Activated CD4-positive, alpha-beta memory T cell treated with anti-CD3 and anti-CD28 coated beads for 36 hours (primary cell): ENCODE measurements at regions not wholly inside any gene's neighbourhood (a gene's known extent, or its start where the extent isn't known, plus 50 kb on each side); places are given as distances from the start of the nearest gene placed in this dataset.

ENCODE experiments used
- CTCF ChIA-PET: fragments of 350-600 bp; sonication (Branson Sonifier 250); formaldehyde crosslinking; loops from one replicate; lab custom pipeline; 2021; ENCODE audit warnings: antibody characterized with exemption, inconsistent platforms; lab: Charles Lee
- POLR2A ChIA-PET: fragments of 350-600 bp; sonication (Branson Sonifier 250); formaldehyde crosslinking; loops from one replicate; lab custom pipeline; 2021; ENCODE audit warnings: antibody characterized with exemption; lab: Charles Lee
- DNase-seq: peaks from one replicate; pipeline ENCODE4 v3.0.0-alpha.2; 2020
- H3K27ac Mint-ChIP-seq: one replicate; pipeline ENCODE4 v1.8.0; 2021; ENCODE audit warnings: mixed read lengths
- H3K27me3 Mint-ChIP-seq: one replicate; pipeline ENCODE4 v1.8.0; 2021; ENCODE audit warnings: mixed read lengths
- H3K36me3 Mint-ChIP-seq: one replicate; pipeline ENCODE4 v1.8.0; 2021; ENCODE audit warnings: mixed read lengths
- H3K4me1 Mint-ChIP-seq: one replicate; pipeline ENCODE4 v1.8.0; 2021; ENCODE audit warnings: low read depth, mixed read lengths
- H3K4me3 Mint-ChIP-seq: one replicate; pipeline ENCODE4 v1.8.0; 2021; ENCODE audit warnings: mild to moderate bottlenecking, mixed read lengths
- H3K9me3 Mint-ChIP-seq: one replicate; pipeline ENCODE4 v1.8.0; 2021; ENCODE audit warnings: mixed read lengths
- intact Hi-C: fragments of 100-400 bp; cut with micrococcal nuclease; formaldehyde crosslinking; loops from one replicate; pipeline ENCODE4 v1.15.1; 2023

DNA sequence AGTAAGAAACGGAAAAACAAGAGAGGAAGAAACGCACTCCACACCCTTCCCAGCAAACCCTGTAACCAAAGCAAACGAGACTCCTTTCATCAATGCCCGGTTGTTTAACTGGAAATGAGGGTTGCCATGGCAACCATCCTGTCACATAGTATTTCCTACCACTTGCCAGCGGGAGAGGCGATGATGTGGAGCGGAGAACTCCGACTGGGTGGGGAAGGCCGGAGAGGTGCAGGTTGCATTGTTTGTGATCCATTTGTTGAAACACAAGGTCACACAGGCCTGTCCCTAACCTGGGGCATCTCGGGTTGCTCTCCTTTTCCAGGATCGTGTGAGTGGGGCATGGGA is 609.9 kb downstream of the BUD13 start:
- Mint-ChIP-seq H3K4me3 (no peak overlapping the region), H3K36me3 (no peaks in the 10 kb centered on the region), H3K4me1 (no peaks in the 10 kb centered on the region), H3K27me3 (peaks cover 5% of the 10 kb centered on the region), H3K27ac (no peak overlapping the region), H3K9me3 (no peaks in the 10 kb centered on the region)
- DNase-seq = no peak
- ChIA-PET POLR2A (no interaction called here), CTCF (no interaction called here)
- intact Hi-C loops = no loop called here

DNA sequence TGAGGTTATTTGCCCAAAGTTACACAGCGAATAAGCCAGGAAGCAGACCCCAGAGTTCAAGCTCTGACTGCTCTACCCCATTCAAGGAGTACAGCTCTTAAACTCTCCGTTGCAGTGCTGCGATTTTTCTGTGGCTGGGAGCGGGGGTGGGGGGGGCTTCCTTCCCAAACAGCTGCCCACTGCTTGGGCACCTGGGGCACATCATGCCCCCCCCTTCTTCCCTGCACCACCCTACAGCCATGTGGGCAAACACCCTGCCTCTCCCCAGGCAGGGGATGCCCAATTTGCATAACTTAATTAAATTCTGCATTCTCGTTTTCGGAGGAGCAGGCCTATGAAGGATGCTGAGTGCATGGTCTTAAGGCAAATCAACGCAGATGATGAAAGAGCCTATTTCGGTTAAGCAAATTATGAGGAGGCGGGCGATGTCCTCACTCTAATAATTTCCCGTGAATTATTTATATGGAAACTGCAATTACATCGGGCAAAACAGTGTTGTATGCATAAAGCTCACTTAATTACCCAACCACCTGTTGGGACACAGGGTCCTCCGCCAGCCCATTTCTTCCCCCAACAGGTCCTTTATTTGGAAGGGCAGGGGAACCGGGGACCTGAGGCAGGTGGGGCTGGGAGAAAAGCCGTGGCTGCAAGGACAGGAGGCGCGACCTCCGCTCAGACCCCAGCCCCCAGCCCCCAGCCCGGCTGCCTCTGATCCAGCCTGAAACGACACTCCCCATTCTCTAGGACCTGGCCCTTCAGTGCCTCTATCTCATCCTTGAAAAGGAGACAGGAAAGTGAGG is 610.5 kb downstream of the BUD13 start:
- POLR2A ChIA-PET = no interaction called here
- Mint-ChIP-seq H3K9me3 (no peaks in the 10 kb centered on the region), H3K36me3 (no peaks in the 10 kb centered on the region), H3K4me3 (no peak overlapping the region), H3K4me1 (no peaks in the 10 kb centered on the region), H3K27ac (no peak overlapping the region), H3K27me3 (peaks cover 5% of the 10 kb centered on the region)
- intact Hi-C loops = no loop called here
- CTCF ChIA-PET = no interaction called here
- DNase-seq = no peak

GRCh38 chr11:116148645-116149044 is 624.1 kb downstream of the BUD13 start:
- ChIA-PET POLR2A (no interaction called here), CTCF (interaction anchor here (0.9 kb wide), 1 partner anchor 43 kb away, joined by 3 read pairs; no protein-coding TSS in a partner anchor)
- Mint-ChIP-seq H3K27ac (no peak overlapping the region), H3K4me3 (no peak overlapping the region), H3K9me3 (no peaks in the 10 kb centered on the region), H3K36me3 (no peaks in the 10 kb centered on the region), H3K4me1 (no peaks in the 10 kb centered on the region), H3K27me3 (peaks cover 3% of the 10 kb centered on the region)
- intact Hi-C loops = no loop called here
- no peak for DNase-seq

- no peaks in the 10 kb centered on the region for H3K4me1 Mint-ChIP-seq
- intact Hi-C loops = no loop called here
- ChIA-PET CTCF (interaction anchor here (0.9 kb wide), 1 partner anchor 43 kb away, joined by 3 read pairs; no protein-coding TSS in a partner anchor), POLR2A (no interaction called here)
- no peak for DNase-seq
- peaks cover 3% of the 10 kb centered on the region for H3K27me3 Mint-ChIP-seq
- H3K36me3 Mint-ChIP-seq = no peaks in the 10 kb centered on the region
- H3K4me3 Mint-ChIP-seq = no peak overlapping the region
- H3K9me3 Mint-ChIP-seq = no peaks in the 10 kb centered on the region
- no peak overlapping the region for H3K27ac Mint-ChIP-seq
Observed at GRCh38 chr11:116148056-116148455, 624.7 kb downstream of the BUD13 start.

DNA sequence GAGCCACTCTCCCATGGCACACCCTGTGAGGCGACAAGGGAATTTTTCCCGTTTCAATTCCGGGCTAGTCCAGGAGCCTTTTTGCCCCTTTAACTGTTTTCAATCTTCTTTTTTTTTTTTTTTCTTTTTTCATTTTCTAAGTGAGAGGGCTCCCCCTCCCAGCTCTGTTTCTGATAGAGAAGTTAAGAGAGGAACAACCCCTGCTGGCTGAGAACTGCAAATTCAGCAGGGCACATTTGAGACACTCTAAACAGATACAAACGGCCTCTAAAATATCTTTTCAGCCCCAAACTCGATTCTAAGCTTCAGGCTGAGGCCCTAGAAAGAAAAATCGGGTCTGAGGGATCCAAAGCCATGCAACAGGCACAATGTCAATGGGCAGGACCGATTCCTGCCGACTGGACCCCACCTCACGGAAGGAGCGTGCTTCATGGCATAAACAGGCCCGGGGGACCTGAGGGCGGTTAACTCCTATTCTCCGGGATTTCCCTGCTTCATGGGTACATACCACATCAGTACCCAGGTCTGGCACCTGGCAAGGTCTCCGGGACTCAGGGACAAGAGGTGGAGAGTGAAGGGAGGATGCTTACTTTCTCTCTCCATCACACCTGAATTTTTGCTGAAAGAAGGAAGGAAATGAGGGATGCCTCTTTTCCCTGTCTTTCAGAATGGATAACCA is 627.5 kb downstream of the BUD13 start:
- H3K27ac Mint-ChIP-seq = no peak overlapping the region
- DNase-seq = no peak
- POLR2A ChIA-PET = no interaction called here
- H3K27me3 Mint-ChIP-seq = peaks cover 3% of the 10 kb centered on the region
- no peaks in the 10 kb centered on the region for H3K36me3 Mint-ChIP-seq
- no peak overlapping the region for H3K4me3 Mint-ChIP-seq
- intact Hi-C loops = no loop called here
- H3K4me1 Mint-ChIP-seq = no peaks in the 10 kb centered on the region
- CTCF ChIA-PET = no interaction called here
- no peaks in the 10 kb centered on the region for H3K9me3 Mint-ChIP-seq

DNA sequence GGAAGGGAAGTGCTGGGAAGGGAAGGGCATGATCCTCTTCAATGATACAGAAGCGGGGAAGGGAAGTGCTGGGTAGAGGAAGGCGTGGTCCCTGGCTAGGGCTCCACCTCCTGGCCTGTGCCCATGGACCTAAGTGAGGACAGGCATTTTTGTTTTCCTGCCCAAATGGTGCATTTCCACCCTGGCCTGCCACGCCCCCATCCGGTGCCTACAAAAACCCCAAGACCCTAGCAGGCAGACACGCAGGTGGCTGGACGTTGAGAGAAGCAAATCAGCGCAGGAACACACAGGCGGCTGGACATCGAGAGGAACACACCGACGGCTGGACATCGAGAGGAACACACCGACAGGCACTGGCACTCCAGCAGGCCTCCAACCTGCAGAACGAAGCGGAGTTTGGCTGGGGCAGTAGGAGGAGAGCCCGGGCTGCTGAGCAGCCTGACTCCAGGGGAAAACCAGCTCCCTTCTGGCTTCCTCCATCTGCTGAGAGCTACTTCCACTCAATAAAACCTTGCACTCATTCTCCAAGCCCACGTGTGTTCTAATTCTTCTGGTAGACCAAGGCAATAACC is 628.3 kb downstream of the BUD13 start:
- Mint-ChIP-seq H3K36me3 (no peaks in the 10 kb centered on the region), H3K4me1 (no peaks in the 10 kb centered on the region), H3K9me3 (no peaks in the 10 kb centered on the region), H3K27me3 (peaks cover 6% of the 10 kb centered on the region), H3K27ac (no peak overlapping the region), H3K4me3 (no peak overlapping the region)
- POLR2A ChIA-PET = no interaction called here
- CTCF ChIA-PET = no interaction called here
- intact Hi-C loops = no loop called here
- no peak for DNase-seq

GRCh38 chr11:116138280-116138679 is 634.1 kb upstream of the CADM1 start:
- POLR2A ChIA-PET = no interaction called here
- Mint-ChIP-seq H3K36me3 (no peaks in the 10 kb centered on the region), H3K27me3 (peaks cover 9% of the 10 kb centered on the region), H3K4me1 (no peaks in the 10 kb centered on the region), H3K4me3 (no peak overlapping the region), H3K27ac (no peak overlapping the region), H3K9me3 (no peaks in the 10 kb centered on the region)
- intact Hi-C loops = no loop called here
- DNase-seq = no peak
- CTCF ChIA-PET = no interaction called here

DNA sequence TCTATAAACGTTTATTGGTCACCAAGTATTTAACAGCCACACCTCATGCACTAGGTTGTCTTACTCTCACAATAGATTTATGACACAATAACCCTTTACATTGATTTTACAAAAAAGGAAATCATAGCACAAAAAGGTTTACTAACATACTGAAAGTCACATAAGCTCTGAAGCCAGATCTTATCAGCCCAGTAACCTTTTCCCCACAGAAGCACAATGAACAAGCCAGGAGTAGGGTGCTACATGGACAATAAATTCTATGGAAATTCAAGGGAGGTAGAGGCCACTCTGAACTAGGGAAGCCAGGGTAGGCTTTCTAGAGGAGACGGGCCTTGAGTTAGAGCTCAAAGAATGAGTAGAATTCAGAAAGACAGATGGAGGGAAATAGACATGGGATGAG is 633.5 kb upstream of the CADM1 start:
- DNase-seq = no peak
- Mint-ChIP-seq H3K27me3 (peaks cover 9% of the 10 kb centered on the region), H3K27ac (no peak overlapping the region), H3K36me3 (no peaks in the 10 kb centered on the region), H3K4me1 (no peaks in the 10 kb centered on the region), H3K9me3 (no peaks in the 10 kb centered on the region), H3K4me3 (no peak overlapping the region)
- intact Hi-C loops = no loop called here
- POLR2A ChIA-PET = no interaction called here
- CTCF ChIA-PET = no interaction called here

DNA sequence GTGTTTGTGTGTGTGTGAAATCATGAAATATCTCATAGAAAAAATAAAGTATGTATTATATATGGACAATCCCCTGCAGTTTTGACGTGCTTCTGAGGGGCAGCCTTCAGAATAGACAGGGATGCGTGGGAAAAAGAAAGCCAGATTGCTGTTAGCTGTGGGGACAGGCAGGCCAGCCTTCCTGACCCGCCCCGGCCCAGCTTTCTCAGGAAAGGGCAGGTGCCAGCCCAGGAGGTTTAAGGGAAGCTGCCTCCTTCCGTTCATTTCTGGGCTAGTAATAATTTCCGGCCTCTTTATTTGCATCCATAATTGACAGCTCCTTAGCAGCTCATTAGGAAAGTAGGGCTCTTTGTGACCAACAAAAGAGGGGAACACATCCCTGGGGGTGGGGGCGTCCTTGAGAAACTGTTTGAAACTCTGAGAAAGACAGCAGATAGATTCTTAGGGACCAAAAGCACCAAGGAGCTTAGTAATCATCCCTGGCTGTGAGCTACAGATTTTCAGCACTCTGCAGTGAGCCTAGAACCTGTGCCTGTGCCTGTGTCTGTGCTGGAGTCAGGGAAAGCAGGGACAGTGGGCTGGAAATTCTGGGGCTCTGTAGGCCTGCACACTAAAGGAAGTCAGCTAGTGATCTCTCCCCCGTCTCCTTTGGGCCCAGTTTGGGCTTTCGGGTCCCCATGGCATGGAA is 632.9 kb upstream of the CADM1 start:
- Mint-ChIP-seq H3K27ac (no peak overlapping the region), H3K36me3 (no peaks in the 10 kb centered on the region), H3K9me3 (no peaks in the 10 kb centered on the region), H3K27me3 (peaks cover 9% of the 10 kb centered on the region), H3K4me3 (no peak overlapping the region), H3K4me1 (no peaks in the 10 kb centered on the region)
- ChIA-PET CTCF (no interaction called here), POLR2A (interaction anchor here (0.6 kb wide), 1 partner anchor 1901 kb away, joined by 3 read pairs; no protein-coding TSS in a partner anchor)
- DNase-seq = no peak
- intact Hi-C loops = no loop called here

GRCh38 chr11:116135891-116136290 is 631.7 kb upstream of the CADM1 start:
- H3K27me3 Mint-ChIP-seq = peaks cover 8% of the 10 kb centered on the region
- H3K9me3 Mint-ChIP-seq = no peaks in the 10 kb centered on the region
- intact Hi-C loops = no loop called here
- POLR2A ChIA-PET = no interaction called here
- no peak for DNase-seq
- no peak overlapping the region for H3K27ac Mint-ChIP-seq
- no peaks in the 10 kb centered on the region for H3K4me1 Mint-ChIP-seq
- H3K4me3 Mint-ChIP-seq = no peak overlapping the region
- CTCF ChIA-PET = no interaction called here
- no peaks in the 10 kb centered on the region for H3K36me3 Mint-ChIP-seq

- Mint-ChIP-seq H3K4me3 (no peak overlapping the region), H3K27ac (no peak overlapping the region), H3K27me3 (peaks cover 3% of the 10 kb centered on the region), H3K36me3 (no peaks in the 10 kb centered on the region), H3K4me1 (no peaks in the 10 kb centered on the region), H3K9me3 (no peaks in the 10 kb centered on the region)
- POLR2A ChIA-PET = no interaction called here
- intact Hi-C loops = no loop called here
- no peak for DNase-seq
- CTCF ChIA-PET = no interaction called here
Observed at GRCh38 chr11:116134450-116134849, 630.2 kb upstream of the CADM1 start.

- DNase-seq = no peak
- Mint-ChIP-seq H3K9me3 (no peaks in the 10 kb centered on the region), H3K36me3 (no peaks in the 10 kb centered on the region), H3K4me1 (no peaks in the 10 kb centered on the region), H3K27me3 (no peaks in the 10 kb centered on the region), H3K4me3 (no peak overlapping the region), H3K27ac (no peak overlapping the region)
- intact Hi-C loops = no loop called here
- ChIA-PET POLR2A (no interaction called here), CTCF (no interaction called here)
Observed at GRCh38 chr11:116132273-116132978, 628.2 kb upstream of the CADM1 start.
